Psoas muscle (tissue), 7 donors: ENCODE measurements at regions not wholly inside any gene's neighbourhood (a gene's known extent, or its start where the extent isn't known, plus 50 kb on each side); places are given as distances from the start of the nearest gene placed in this dataset.

Source experiments
- ATAC-seq, 4 donors: fragments of 200-7000 bp; cut with Tn5 transposase; one replicate each; pipeline ENCODE4 v1.9.1; 2020; ENCODE audit warnings: moderate library complexity in 3 of 4, mild to moderate bottlenecking in 2 of 4
- DNase-seq, 2 donors: peaks; one replicate each; pipeline ENCODE4 v3.0.0-alpha.2; 2020
- H3K27ac ChIP-seq: fragments of 200-600 bp; one replicate; pipeline ENCODE4 v1.8.0; 2022
- H3K27me3 ChIP-seq, 3 donors: fragments of 200-600 bp in 1 of 3; one replicate each; pipeline versions ENCODE4 v1.6.1 to v1.8.0; 2013 to 2022; ENCODE audit warnings: low read length in 2 of 3, mild to moderate bottlenecking in 2 of 3, moderate library complexity in 1 of 3; ENCODE audit not compliant: insufficient read depth in 3 of 3
- H3K36me3 ChIP-seq, 2 donors: fragments of 200-600 bp in 1 of 2; one replicate each; pipeline versions ENCODE4 v1.6.1 to v1.8.0; 2013 to 2022; ENCODE audit warnings: low read depth in 1 of 2, mild to moderate bottlenecking in 1 of 2, moderate library complexity in 1 of 2; ENCODE audit not compliant: insufficient read depth in 1 of 2
- H3K4me1 ChIP-seq: fragments of 200-600 bp; one replicate; pipeline ENCODE4 v1.8.0; 2022
- H3K4me3 ChIP-seq: fragments of 200-600 bp; one replicate; pipeline ENCODE4 v1.8.0; 2022; ENCODE audit warnings: mild to moderate bottlenecking
- H3K9me3 ChIP-seq: fragments of 200-600 bp; one replicate; pipeline ENCODE4 v1.8.0; 2022
- WGBS, 3 donors: extraction: QIAGEN DNeasy Blood & Tissue Kit; methylation state at CpG; one replicate each; pipeline versions ENCODE4 v1.1.6 to v1.1.7; 2013; 5-methylcytosine and 5-hydroxymethylcytosine counted together
- intact Hi-C, 2 donors: fragments of 100-400 bp; cut with DNase I; formaldehyde crosslinking; loops; one replicate each; pipeline versions ENCODE4 v1.11.0 to v1.14.2; 2022
- TF ChIP-seq, protein P1 (sequence below): fragments of 200-600 bp; IDR thresholded peaks from one replicate; pipeline ENCODE4 v1.8.0; 2022; ENCODE audit warnings: antibody characterized with exemption
- donor health status: healthy with polysubstance abuse.
- donor health status: DM: no; HTN: no; CAD: no; lungs with moderate emphysema.
- donor health status: Bipolar disorder and iron deficiency.
- donor health status: healthy.
- donor health status: DM: yes; HTN: yes; CAD: no.
- donor health status: DM: no; HTN: no; CAD: no.
- donor health status: DM: yes; HTN: yes; CAD: no.

DNA sequence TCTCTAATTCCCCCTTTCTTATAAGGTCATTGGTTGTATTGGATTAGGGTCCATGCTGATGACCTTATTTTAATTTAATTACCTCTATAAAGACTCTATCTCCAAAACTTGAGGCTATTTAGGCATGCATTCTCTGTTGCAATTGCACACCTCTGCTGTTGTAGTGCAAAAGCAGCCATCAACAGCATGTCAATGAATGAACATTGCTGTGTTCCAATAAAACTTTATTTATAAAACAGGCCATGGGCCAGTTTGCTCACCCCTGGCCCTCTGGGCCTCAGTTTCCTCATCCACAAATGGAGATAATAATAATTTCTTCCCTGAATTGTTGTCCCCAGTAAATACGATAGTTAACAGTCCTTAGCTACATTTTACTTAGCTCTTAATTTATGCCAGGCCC is 100.4 kb upstream of the USP24 start:
- TF ChIP-seq, protein P1, sequence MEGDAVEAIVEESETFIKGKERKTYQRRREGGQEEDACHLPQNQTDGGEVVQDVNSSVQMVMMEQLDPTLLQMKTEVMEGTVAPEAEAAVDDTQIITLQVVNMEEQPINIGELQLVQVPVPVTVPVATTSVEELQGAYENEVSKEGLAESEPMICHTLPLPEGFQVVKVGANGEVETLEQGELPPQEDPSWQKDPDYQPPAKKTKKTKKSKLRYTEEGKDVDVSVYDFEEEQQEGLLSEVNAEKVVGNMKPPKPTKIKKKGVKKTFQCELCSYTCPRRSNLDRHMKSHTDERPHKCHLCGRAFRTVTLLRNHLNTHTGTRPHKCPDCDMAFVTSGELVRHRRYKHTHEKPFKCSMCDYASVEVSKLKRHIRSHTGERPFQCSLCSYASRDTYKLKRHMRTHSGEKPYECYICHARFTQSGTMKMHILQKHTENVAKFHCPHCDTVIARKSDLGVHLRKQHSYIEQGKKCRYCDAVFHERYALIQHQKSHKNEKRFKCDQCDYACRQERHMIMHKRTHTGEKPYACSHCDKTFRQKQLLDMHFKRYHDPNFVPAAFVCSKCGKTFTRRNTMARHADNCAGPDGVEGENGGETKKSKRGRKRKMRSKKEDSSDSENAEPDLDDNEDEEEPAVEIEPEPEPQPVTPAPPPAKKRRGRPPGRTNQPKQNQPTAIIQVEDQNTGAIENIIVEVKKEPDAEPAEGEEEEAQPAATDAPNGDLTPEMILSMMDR = no peak
- WGBS, 3 donors = 93 to 100% (median 97%) methylated on average over 1 of the region's 1 CpG

DNA sequence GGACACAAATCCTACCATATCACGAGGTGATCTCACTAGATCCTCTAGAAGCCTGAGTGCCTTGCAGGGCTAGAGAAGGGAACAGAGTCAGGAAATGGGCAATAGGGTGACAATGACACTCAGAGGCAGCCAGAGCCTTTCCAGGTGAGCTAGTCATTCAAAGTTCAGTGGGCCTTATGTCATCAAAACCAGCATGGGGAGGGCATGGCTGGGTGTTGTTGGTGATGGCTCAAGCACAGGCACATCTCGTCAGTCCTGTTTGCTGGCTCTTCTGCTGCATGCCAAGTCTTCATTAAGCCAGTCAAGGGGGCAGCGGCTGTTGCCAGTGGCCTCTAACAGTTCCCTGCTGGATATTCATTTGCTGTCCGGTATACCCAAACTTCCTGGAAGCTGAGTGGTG is 99.6 kb upstream of the USP24 start:
- Histone ChIP-seq H3K27ac (no peak overlapping the region), H3K27me3 (no peaks in the 10 kb centered on the region), H3K4me1 (no peaks in the 10 kb centered on the region), H3K4me3 (no peak overlapping the region), H3K9me3 (no peaks in the 10 kb centered on the region), H3K36me3 (no peaks in the 10 kb centered on the region)
- no peak for ATAC-seq
- no peak for DNase-seq
- 78 to 82% (median 80%) methylated on average over 4 of the region's 4 CpGs for WGBS, 3 donors
- TF ChIP-seq, protein P1 = no peak
- intact Hi-C loops = no loop called here

More for the DNA sequence above, 100.4 kb upstream of the USP24 start:
- ATAC-seq (no peak), DNase-seq (no peak)
- intact Hi-C loops = no loop called here
- no peak overlapping the region for H3K27ac ChIP-seq
- H3K36me3 ChIP-seq = no peaks in the 10 kb centered on the region
- H3K27me3 ChIP-seq = no peaks in the 10 kb centered on the region
- H3K4me3 ChIP-seq = no peak overlapping the region
- no peaks in the 10 kb centered on the region for H3K9me3 ChIP-seq
- H3K4me1 ChIP-seq = no peaks in the 10 kb centered on the region

DNA sequence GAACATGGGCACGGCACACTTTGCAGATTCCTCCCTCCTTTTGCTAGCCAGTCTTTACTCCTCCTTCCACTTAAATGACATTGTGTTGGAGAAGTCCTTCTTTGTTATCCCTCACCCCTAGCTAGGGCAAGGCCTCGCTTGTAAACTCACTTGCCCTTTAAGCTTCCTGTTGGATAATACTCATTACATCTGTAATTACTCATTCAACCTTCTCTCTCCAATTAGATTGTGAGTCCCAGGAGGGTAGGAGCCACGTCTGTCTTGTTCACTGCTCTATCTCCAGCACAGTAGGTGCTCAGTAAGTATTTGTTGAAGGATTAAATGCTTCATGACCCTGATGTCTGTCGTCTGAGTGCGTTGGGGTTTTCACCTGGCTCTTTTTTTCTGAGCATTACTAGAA is 98.7 kb upstream of the USP24 start:
- H3K36me3 ChIP-seq = no peaks in the 10 kb centered on the region
- no peaks in the 10 kb centered on the region for H3K9me3 ChIP-seq
- H3K4me3 ChIP-seq = no peak overlapping the region
- H3K27me3 ChIP-seq = no peaks in the 10 kb centered on the region
- TF ChIP-seq, protein P1 = no peak
- DNase-seq (no peak), ATAC-seq (no peak)
- WGBS, 3 donors = 75 to 77% (median 75%) methylated on average over 5 of the region's 5 CpGs
- intact Hi-C loops = no loop called here
- H3K27ac ChIP-seq = no peak overlapping the region
- H3K4me1 ChIP-seq = no peaks in the 10 kb centered on the region

DNA sequence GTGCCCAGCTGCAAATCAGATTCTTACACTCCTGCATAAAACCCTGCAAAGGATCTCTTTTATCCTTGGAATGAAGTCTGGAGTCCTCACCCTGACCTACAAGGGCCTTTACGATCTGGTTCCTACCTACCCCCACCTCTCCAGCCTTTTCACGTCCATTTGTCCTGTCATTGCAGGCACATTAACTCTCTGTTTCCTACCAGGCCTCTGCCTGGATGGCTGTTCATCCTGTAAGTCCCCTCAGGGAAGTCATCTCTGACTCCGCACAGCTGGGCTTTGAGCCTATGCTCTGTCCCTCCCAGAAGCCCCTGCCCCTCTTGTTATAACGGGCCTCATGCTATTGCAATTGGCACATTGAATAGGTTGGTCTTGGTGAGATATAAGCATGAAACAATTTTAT is 96.8 kb upstream of the USP24 start:
- H3K4me1 ChIP-seq = no peaks in the 10 kb centered on the region
- no peaks in the 10 kb centered on the region for H3K36me3 ChIP-seq
- H3K27ac ChIP-seq = no peak overlapping the region
- intact Hi-C loops = no loop called here
- no peak overlapping the region for H3K4me3 ChIP-seq
- ATAC-seq (no peak), DNase-seq (no peak)
- H3K27me3 ChIP-seq = no peaks in the 10 kb centered on the region
- 90 to 97% (median 91%) methylated on average over 4 of the region's 4 CpGs for WGBS, 3 donors
- H3K9me3 ChIP-seq = no peaks in the 10 kb centered on the region
- TF ChIP-seq, protein P1 = no peak

DNA sequence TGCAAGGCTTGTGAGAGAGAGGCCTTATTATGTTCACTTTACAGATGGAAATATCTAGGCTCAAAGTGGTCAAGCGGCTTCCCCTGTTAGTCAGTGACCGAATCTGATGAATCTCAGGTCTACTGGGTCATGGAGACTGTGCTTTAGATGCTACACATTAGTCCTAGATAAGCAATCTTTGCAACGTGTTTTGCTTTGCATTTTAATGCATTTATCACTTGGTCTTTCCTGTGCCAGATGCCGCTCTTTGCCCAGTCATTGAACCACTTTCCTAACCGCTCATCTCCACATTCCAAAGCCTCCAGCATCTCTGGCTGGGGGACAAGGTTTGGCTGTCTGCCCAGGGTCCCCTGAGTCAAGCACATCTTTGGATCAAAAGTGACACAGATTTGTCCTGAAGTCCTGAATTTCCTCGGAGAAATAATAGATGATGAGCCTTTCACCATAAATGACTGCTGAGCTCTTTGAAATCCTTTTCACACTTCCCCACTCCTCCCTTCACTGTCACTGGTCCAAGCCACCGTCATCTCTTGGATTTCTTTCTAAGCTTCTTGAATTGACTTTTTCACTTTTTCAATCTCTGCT is 96.0 kb upstream of the USP24 start:
- DNase-seq (no peak), ATAC-seq (no peak)
- Histone ChIP-seq H3K9me3 (no peaks in the 10 kb centered on the region), H3K4me1 (no peaks in the 10 kb centered on the region), H3K27ac (no peak overlapping the region), H3K4me3 (no peak overlapping the region), H3K36me3 (no peaks in the 10 kb centered on the region), H3K27me3 (no peaks in the 10 kb centered on the region)
- 56 to 62% (median 61%) methylated on average over 7 of the region's 7 CpGs for WGBS, 3 donors
- TF ChIP-seq, protein P1 = no peak
- intact Hi-C loops = no loop called here
